Fibroblast of lung (primary cell): ENCODE measurements at regions not wholly inside any gene's neighbourhood (a gene's known extent, or its start where the extent isn't known, plus 50 kb on each side); places are given as distances from the start of the nearest gene placed in this dataset.
"Not testable (repeated sequence)": the region's sequence is repeated elsewhere in the genome, so short reads cannot be mapped to it uniquely, and the experiment has no call there.

ENCODE experiments used
- DNase-seq, 2 donors: peaks; one replicate each; pipeline versions ENCODE4 v3.0.0 to v3.0.0-alpha.2; 2010; ENCODE audit warnings: low read depth in 2 of 2
- H2AFZ ChIP-seq: 2 replicates; pipeline ENCODE4 v1.5.1; 2012; ENCODE audit warnings: low read length, control low read depth, inconsistent platforms
- H3K27ac ChIP-seq: 2 replicates; pipeline ENCODE4 v1.5.1; 2011; ENCODE audit warnings: low read length, control low read depth; ENCODE audit not compliant: insufficient read depth
- H3K27me3 ChIP-seq: 2 replicates; pipeline ENCODE4 v1.5.1; 2011; ENCODE audit warnings: mild to moderate bottlenecking, low read length; ENCODE audit not compliant: control insufficient read depth, insufficient read depth
- H3K36me3 ChIP-seq: 2 replicates; pipeline ENCODE4 v1.5.1; 2011; ENCODE audit warnings: low read length; ENCODE audit not compliant: control insufficient read depth, insufficient read depth
- H3K4me1 ChIP-seq: 2 replicates; pipeline ENCODE4 v1.5.1; 2011; ENCODE audit warnings: low read length; ENCODE audit not compliant: control insufficient read depth, insufficient read depth; ENCODE audit errors: extremely low read depth
- H3K4me2 ChIP-seq: 2 replicates; pipeline ENCODE4 v1.5.1; 2011; ENCODE audit warnings: low read length, control low read depth; ENCODE audit not compliant: insufficient read depth; ENCODE audit errors: extremely low read depth
- H3K4me3 ChIP-seq, 4 experiments: fragments of 200-600 bp in 1 of 4; sonication (generic) in 1 of 4; replicated peaks in 1 of 4; 2 replicates each; pipeline ENCODE4 v1.5.1; 2011 to 2016; ENCODE audit warnings: low read length in 4 of 4, low read depth in 3 of 4, mild to moderate bottlenecking in 3 of 4, control low read depth in 2 of 4, inconsistent platforms in 1 of 4, mixed read lengths in 1 of 4; ENCODE audit not compliant: insufficient read depth in 1 of 4; ENCODE audit errors: control extremely low read depth in 1 of 4
- H3K79me2 ChIP-seq: 2 replicates; pipeline ENCODE4 v1.5.1; 2012; ENCODE audit warnings: mild to moderate bottlenecking, low read length, inconsistent platforms; ENCODE audit not compliant: control insufficient read depth, insufficient read depth
- H3K9ac ChIP-seq: 2 replicates; pipeline ENCODE4 v1.5.1; 2011; ENCODE audit warnings: mild to moderate bottlenecking, low read length, control low read depth; ENCODE audit not compliant: insufficient read depth
- H3K9me3 ChIP-seq: 2 replicates; pipeline ENCODE4 v1.5.1; 2012; ENCODE audit warnings: low read depth, low read length; ENCODE audit not compliant: control insufficient read depth, insufficient read depth
- H4K20me1 ChIP-seq: 2 replicates; pipeline ENCODE4 v1.5.1; 2011; ENCODE audit warnings: low read length; ENCODE audit not compliant: control insufficient read depth, insufficient read depth; ENCODE audit errors: extremely low read depth
- CTCF ChIP-seq, 2 donors: IDR thresholded peaks in 1 of 2; conservative IDR thresholded peaks in 1 of 2; 1 replicate in 1 of 2; 2 replicates in 1 of 2; pipeline ENCODE4 v1.5.1; 2011 to 2012; ENCODE audit warnings: low read length in 2 of 2, control low read depth in 1 of 2, inconsistent platforms in 1 of 2, low read depth in 1 of 2, mild to moderate bottlenecking in 1 of 2
- EZH2 ChIP-seq: IDR thresholded peaks from 2 replicates; pipeline ENCODE4 v1.5.1; 2012; ENCODE audit warnings: low read length, control low read depth, mild to moderate bottlenecking; ENCODE audit errors: missing control alignments

- Histone ChIP-seq H3K4me2 (no peak overlapping the region), H3K9me3 (no peaks in the 10 kb centered on the region), H3K4me3 (no peak overlapping the region), H3K27me3 (no peaks in the 10 kb centered on the region), H3K27ac (no peak overlapping the region), H4K20me1 (no peaks in the 10 kb centered on the region), H2AFZ (no peak overlapping the region), H3K4me1 (no peaks in the 10 kb centered on the region), H3K79me2 (no peaks in the 10 kb centered on the region), H3K36me3 (no peaks in the 10 kb centered on the region), H3K9ac (no peak overlapping the region)
- no peak for DNase-seq
- TF ChIP-seq CTCF (conservative IDR thresholded peaks at IDR 0.05 in 1 of 2, IDR thresholded peaks at IDR 0.05 in 1 of 2; ENCODE audit: low read depth in 1 of 2, low read length in 2 of 2), result no peak
- no peak for TF ChIP-seq EZH2
These were observed 128.4 kb upstream of the CCDC85A start for GRCh38 chr2:56055405-56055804.

GRCh38 chr2:56061327-56061726, 122.5 kb upstream of the CCDC85A start:
- H3K27ac ChIP-seq, H2AFZ ChIP-seq, H3K4me2 ChIP-seq, H3K9ac ChIP-seq, H3K4me1 ChIP-seq, H4K20me1 ChIP-seq, H3K36me3 ChIP-seq, H3K4me3 ChIP-seq, H3K27me3 ChIP-seq, H3K79me2 ChIP-seq, H3K9me3 ChIP-seq, DNase-seq: not testable (repeated sequence)

- Histone ChIP-seq H3K36me3 (no peaks in the 10 kb centered on the region), H3K4me3 (no peak overlapping the region), H3K79me2 (no peaks in the 10 kb centered on the region), H2AFZ (no peak overlapping the region), H3K4me2 (no peak overlapping the region), H3K27me3 (no peaks in the 10 kb centered on the region), H3K9ac (no peak overlapping the region), H4K20me1 (no peaks in the 10 kb centered on the region), H3K4me1 (no peaks in the 10 kb centered on the region), H3K9me3 (no peaks in the 10 kb centered on the region), H3K27ac (no peak overlapping the region)
- DNase-seq, result no peak
- no peak for TF ChIP-seq CTCF (conservative IDR thresholded peaks at IDR 0.05 in 1 of 2, IDR thresholded peaks at IDR 0.05 in 1 of 2; ENCODE audit: low read depth in 1 of 2, low read length in 2 of 2)
- no peak for TF ChIP-seq EZH2
These were observed 115.0 kb upstream of the CCDC85A start for GRCh38 chr2:56068746-56069145.
